MV-4-11 (cell line): ENCODE measurements at regions not wholly inside any gene's neighbourhood (a gene's known extent, or its start where the extent isn't known, plus 50 kb on each side); places are given as distances from the start of the nearest gene placed in this dataset.
"Not testable (repeated sequence)": the region's sequence is repeated elsewhere in the genome, so short reads cannot be mapped to it uniquely, and the experiment has no call there.

Source experiments
- DNase-seq: peaks from one replicate; lab custom pipeline; 2025; lab: John Stamatoyannopoulos, UW

GRCh38 chr20:29427201-29428060 is 1830.0 kb upstream of the DEFB115 start:
- DNase-seq = no peak

GRCh38 chr20:29430531-29430930 is 1826.9 kb upstream of the DEFB115 start:
- no peak for DNase-seq

GRCh38 chr20:29440721-29441120 is 1816.7 kb upstream of the DEFB115 start:
- DNase-seq = peak; percentile 86

- DNase-seq = peak; percentile 78
Observed at GRCh38 chr20:29443206-29443781, 1814.2 kb upstream of the DEFB115 start.

- DNase-seq = no peak
Observed at GRCh38 chr20:29443819-29444218, 1813.6 kb upstream of the DEFB115 start.

- DNase-seq = peak; percentile 52
Observed at GRCh38 chr20:29445050-29445907, 1812.2 kb upstream of the DEFB115 start.

GRCh38 chr20:29447517-29448484 is 1809.7 kb upstream of the DEFB115 start:
- not testable (repeated sequence) for DNase-seq

- no peak for DNase-seq
Observed at GRCh38 chr20:29448806-29449470, 1808.5 kb upstream of the DEFB115 start.

- DNase-seq = no peak
Observed at GRCh38 chr20:29452186-29452585, 1805.3 kb upstream of the DEFB115 start.

GRCh38 chr20:29456987-29457693 is 1800.3 kb upstream of the DEFB115 start:
- not testable (repeated sequence) for DNase-seq

GRCh38 chr20:29472606-29473005 is 1784.9 kb upstream of the DEFB115 start:
- DNase-seq = peak; percentile 17

- not testable (repeated sequence) for DNase-seq
Observed at GRCh38 chr20:29492840-29493239, 1764.6 kb upstream of the DEFB115 start.

- not testable (repeated sequence) for DNase-seq
Observed at GRCh38 chr20:29496767-29497166, 1760.7 kb upstream of the DEFB115 start.

GRCh38 chr20:29497261-29497671 is 1760.2 kb upstream of the DEFB115 start:
- no peak for DNase-seq

- not testable (repeated sequence) for DNase-seq
Observed at GRCh38 chr20:29497684-29498083, 1759.8 kb upstream of the DEFB115 start.

GRCh38 chr20:29500738-29501137 is 1756.7 kb upstream of the DEFB115 start:
- DNase-seq = not testable (repeated sequence)

- DNase-seq = not testable (repeated sequence)
Observed at GRCh38 chr20:29514634-29515033, 1742.8 kb upstream of the DEFB115 start.

- not testable (repeated sequence) for DNase-seq
Observed at GRCh38 chr20:29516847-29517246, 1740.6 kb upstream of the DEFB115 start.

- peak; percentile 37 for DNase-seq
Observed at GRCh38 chr20:29519610-29520241, 1737.7 kb upstream of the DEFB115 start.
